Neuronal stem cell (in vitro differentiated cells): ENCODE measurements at regions not wholly inside any gene's neighbourhood (a gene's known extent, or its start where the extent isn't known, plus 50 kb on each side); places are given as distances from the start of the nearest gene placed in this dataset.

Experiments used
- DNase-seq: peaks from one replicate; pipeline ENCODE4 v3.0.0-alpha.2; 2013; ENCODE audit warnings: low spot score
- H2AFZ ChIP-seq: one replicate; pipeline ENCODE4 v1.6.1; 2013; ENCODE audit warnings: mild to moderate bottlenecking, low read length, inconsistent platforms
- H2AK5ac ChIP-seq: 2 replicates; pipeline ENCODE4 v1.6.1; 2013; ENCODE audit warnings: low read depth, mild to moderate bottlenecking, inconsistent platforms, low read length, moderate library complexity, mixed read lengths
- H2BK120ac ChIP-seq: 2 replicates; pipeline ENCODE4 v1.6.1; 2013; ENCODE audit warnings: low read depth, mild to moderate bottlenecking, inconsistent platforms, low read length, moderate library complexity, mixed read lengths
- H2BK12ac ChIP-seq: one replicate; pipeline ENCODE4 v1.6.1; 2013; ENCODE audit warnings: low read length, inconsistent platforms
- H2BK15ac ChIP-seq: 2 replicates; pipeline ENCODE4 v1.6.1; 2013; ENCODE audit warnings: mild to moderate bottlenecking, low read length, inconsistent platforms, mixed read lengths
- H2BK5ac ChIP-seq: one replicate; pipeline ENCODE4 v1.6.1; 2013; ENCODE audit warnings: inconsistent platforms, mild to moderate bottlenecking, low read length, moderate library complexity
- H3K14ac ChIP-seq: one replicate; pipeline ENCODE4 v1.6.1; 2013; ENCODE audit warnings: low read length, inconsistent platforms
- H3K18ac ChIP-seq: 2 replicates; pipeline ENCODE4 v1.6.1; 2013; ENCODE audit warnings: low read length, inconsistent platforms
- H3K23ac ChIP-seq: 2 replicates; pipeline ENCODE4 v1.6.1; 2013; ENCODE audit warnings: low read depth, mild to moderate bottlenecking, mixed read lengths, low read length, inconsistent platforms; ENCODE audit not compliant: poor library complexity
- H3K27ac ChIP-seq: replicated peaks from 3 replicates; pipeline ENCODE4 v1.5.1; 2013; ENCODE audit warnings: low read length, inconsistent platforms
- H3K27me3 ChIP-seq, 3 experiments: 2 replicates each; pipeline ENCODE4 v1.6.1; 2013; ENCODE audit warnings: low read length in 3 of 3, mild to moderate bottlenecking in 2 of 3, inconsistent platforms in 1 of 3, low read depth in 1 of 3, mixed read lengths in 1 of 3, moderate library complexity in 1 of 3; ENCODE audit not compliant: control insufficient read depth in 3 of 3, insufficient read depth in 3 of 3
- H3K36me3 ChIP-seq, 2 donors: replicated peaks in 1 of 2; 2 replicates each; pipeline ENCODE4 v1.6.1; 2013; ENCODE audit warnings: low read length in 2 of 2; ENCODE audit not compliant: control insufficient read depth in 2 of 2, insufficient read depth in 2 of 2
- H3K4ac ChIP-seq: 2 replicates; pipeline ENCODE4 v1.6.1; 2013; ENCODE audit warnings: inconsistent platforms, mild to moderate bottlenecking, low read length, moderate library complexity
- H3K4me1 ChIP-seq, 2 donors: 1 replicate in 1 of 2; 2 replicates in 1 of 2; pipeline ENCODE4 v1.6.1; 2013; ENCODE audit warnings: low read length in 2 of 2, low read depth in 1 of 2; ENCODE audit not compliant: control insufficient read depth in 2 of 2, insufficient read depth in 1 of 2
- H3K4me2 ChIP-seq: one replicate; pipeline ENCODE4 v1.6.1; 2013; ENCODE audit warnings: mild to moderate bottlenecking, low read length, inconsistent platforms; ENCODE audit not compliant: insufficient read depth, poor library complexity, severe bottlenecking
- H3K4me3 ChIP-seq, 2 donors: 2 replicates each; pipeline ENCODE4 v1.5.1; 2013; ENCODE audit warnings: low read length in 2 of 2, mild to moderate bottlenecking in 2 of 2, inconsistent platforms in 1 of 2, moderate library complexity in 1 of 2
- H3K79me1 ChIP-seq: one replicate; pipeline ENCODE4 v1.6.1; 2013; ENCODE audit warnings: low read depth, mild to moderate bottlenecking, inconsistent platforms, low read length, moderate library complexity
- H3K9ac ChIP-seq: one replicate; pipeline ENCODE4 v1.6.1; 2013; ENCODE audit warnings: mild to moderate bottlenecking, low read depth, low read length, inconsistent platforms; ENCODE audit not compliant: poor library complexity
- H3K9me3 ChIP-seq, 2 donors: replicated peaks in 1 of 2; 2 replicates each; pipeline versions ENCODE3 to v1.6.1; 2013; ENCODE audit warnings: low read length in 2 of 2, mild to moderate bottlenecking in 2 of 2, inconsistent platforms in 1 of 2, low read depth in 1 of 2, mixed read lengths in 1 of 2, moderate library complexity in 1 of 2; ENCODE audit not compliant: control insufficient read depth in 2 of 2, insufficient read depth in 1 of 2
- H4K8ac ChIP-seq: one replicate; pipeline ENCODE4 v1.6.1; 2013; ENCODE audit warnings: low read depth, mild to moderate bottlenecking, inconsistent platforms, low read length, moderate library complexity
- H4K91ac ChIP-seq: one replicate; pipeline ENCODE4 v1.6.1; 2013; ENCODE audit warnings: low read length, low read depth, mild to moderate bottlenecking, inconsistent platforms; ENCODE audit not compliant: poor library complexity
- WGBS, 2 donors: extraction: QIAGEN DNeasy Blood & Tissue Kit; methylation state at CpG; one replicate each; pipeline ENCODE4 v1.1.7; 2013; ENCODE audit warnings: missing lambda C conversion rate in 2 of 2, mixed read lengths in 1 of 2; ENCODE audit not compliant: insufficient read length in 2 of 2, insufficient replicate concordance in 1 of 2; ENCODE audit errors: extremely low coverage in 2 of 2; 5-methylcytosine and 5-hydroxymethylcytosine counted together

DNA sequence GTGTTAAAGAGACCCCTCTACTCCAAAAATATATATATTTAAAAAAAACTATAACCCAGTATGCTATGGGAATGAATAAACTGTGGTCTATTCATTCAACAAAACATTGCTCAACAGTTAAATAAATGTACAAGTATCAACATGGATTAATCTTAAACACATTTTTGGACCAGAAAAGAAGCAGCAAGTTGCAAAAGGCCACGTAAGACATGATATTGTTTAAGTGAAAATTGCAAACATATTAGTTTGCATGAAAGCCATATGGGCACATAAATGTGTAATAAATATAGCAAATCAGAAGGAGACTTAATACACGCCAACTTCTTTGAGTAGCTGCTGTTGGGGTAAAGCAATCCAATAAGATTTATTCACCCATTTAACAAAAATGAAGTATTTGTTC, 321.5 kb downstream of the FBXO15 start:
- Histone ChIP-seq H3K27me3 (no peaks in the 10 kb centered on the region), H3K14ac (no peak overlapping the region), H3K4ac (no peak overlapping the region), H4K8ac (no peak overlapping the region), H4K91ac (no peak overlapping the region), H3K9me3 (no peaks in the 10 kb centered on the region), H2AFZ (no peak overlapping the region), H3K18ac (no peak overlapping the region), H3K4me3 (no peak overlapping the region), H3K27ac (no peak overlapping the region), H3K79me1 (no peaks in the 10 kb centered on the region), H3K4me1 (no peaks in the 10 kb centered on the region), H2BK120ac (no peak overlapping the region), H2BK5ac (no peak overlapping the region), H3K9ac (no peak overlapping the region), H2AK5ac (no peak overlapping the region), H3K4me2 (no peak overlapping the region), H3K23ac (no peak overlapping the region), H3K36me3 (no peaks in the 10 kb centered on the region), H2BK12ac (no peak overlapping the region), H2BK15ac (no peak overlapping the region)
- no CpG with 5 or more reads among the region's 2 CpGs for WGBS, 2 donors
- DNase-seq: no peak

DNA sequence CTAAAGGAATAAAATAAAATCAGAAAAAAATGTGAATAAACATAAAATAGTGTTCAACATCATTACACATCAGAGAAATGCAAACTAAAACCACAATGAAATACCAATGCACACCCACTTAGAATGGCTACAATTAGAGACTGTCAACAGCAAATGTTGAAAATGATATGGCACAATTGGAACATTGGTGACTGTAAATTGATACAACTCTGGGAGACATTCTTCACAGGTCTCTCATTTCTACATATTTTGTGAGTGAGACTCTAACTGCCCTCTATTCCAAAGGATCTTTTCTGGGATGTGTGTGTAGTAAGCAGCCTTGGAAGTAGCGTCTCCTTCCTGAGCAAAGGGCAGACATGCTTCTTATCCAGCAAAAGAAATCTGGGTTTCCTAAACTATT, 323.0 kb downstream of the FBXO15 start:
- Histone ChIP-seq H3K36me3 (no peaks in the 10 kb centered on the region), H3K9me3 (no peaks in the 10 kb centered on the region), H2AFZ (no peak overlapping the region), H2BK12ac (no peak overlapping the region), H3K4ac (no peak overlapping the region), H3K9ac (no peak overlapping the region), H2BK15ac (no peak overlapping the region), H3K14ac (no peak overlapping the region), H2BK120ac (no peak overlapping the region), H3K4me1 (no peaks in the 10 kb centered on the region), H3K27ac (no peak overlapping the region), H3K4me3 (no peak overlapping the region), H2AK5ac (no peak overlapping the region), H3K4me2 (no peak overlapping the region), H3K27me3 (no peaks in the 10 kb centered on the region), H4K8ac (no peak overlapping the region), H3K79me1 (no peaks in the 10 kb centered on the region), H3K18ac (no peak overlapping the region), H2BK5ac (no peak overlapping the region), H4K91ac (no peak overlapping the region), H3K23ac (no peak overlapping the region)
- no peak for DNase-seq
- no CpG with 5 or more reads among the region's 1 CpG for WGBS, 2 donors

DNA sequence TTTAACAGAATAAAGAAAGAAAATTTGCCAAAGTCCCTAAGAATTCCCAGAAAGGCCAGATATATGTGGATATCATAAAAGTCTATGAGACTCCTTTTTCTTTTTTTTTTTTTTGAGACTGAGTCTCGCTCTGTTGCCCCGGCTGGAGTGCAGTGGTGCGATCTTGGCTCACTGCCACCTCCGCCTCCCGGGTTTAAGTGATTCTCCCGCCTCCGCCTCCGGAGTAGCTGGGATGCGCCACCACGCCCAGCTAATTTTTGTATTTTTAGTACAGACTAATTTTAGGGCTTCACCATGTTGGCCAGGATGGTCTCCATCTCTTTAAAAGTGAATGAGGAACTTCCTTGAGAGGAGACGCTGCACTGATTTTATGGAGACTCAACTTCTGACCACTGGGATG, 335.2 kb downstream of the FBXO15 start:
- Histone ChIP-seq H2BK12ac (no peak overlapping the region), H3K9me3 (no peaks in the 10 kb centered on the region), H3K4me1 (no peaks in the 10 kb centered on the region), H4K8ac (no peak overlapping the region), H3K4me3 (no peak overlapping the region), H3K9ac (no peak overlapping the region), H2AFZ (no peak overlapping the region), H2AK5ac (no peak overlapping the region), H3K14ac (no peak overlapping the region), H3K23ac (no peak overlapping the region), H3K27me3 (no peaks in the 10 kb centered on the region), H3K79me1 (no peaks in the 10 kb centered on the region), H2BK120ac (no peak overlapping the region), H4K91ac (no peak overlapping the region), H3K27ac (no peak overlapping the region), H2BK5ac (no peak overlapping the region), H3K36me3 (no peaks in the 10 kb centered on the region), H2BK15ac (no peak overlapping the region), H3K18ac (no peak overlapping the region), H3K4me2 (no peak overlapping the region), H3K4ac (no peak overlapping the region)
- DNase-seq: no peak
- WGBS, 2 donors: no CpG with 5 or more reads among the region's 11 CpGs

DNA sequence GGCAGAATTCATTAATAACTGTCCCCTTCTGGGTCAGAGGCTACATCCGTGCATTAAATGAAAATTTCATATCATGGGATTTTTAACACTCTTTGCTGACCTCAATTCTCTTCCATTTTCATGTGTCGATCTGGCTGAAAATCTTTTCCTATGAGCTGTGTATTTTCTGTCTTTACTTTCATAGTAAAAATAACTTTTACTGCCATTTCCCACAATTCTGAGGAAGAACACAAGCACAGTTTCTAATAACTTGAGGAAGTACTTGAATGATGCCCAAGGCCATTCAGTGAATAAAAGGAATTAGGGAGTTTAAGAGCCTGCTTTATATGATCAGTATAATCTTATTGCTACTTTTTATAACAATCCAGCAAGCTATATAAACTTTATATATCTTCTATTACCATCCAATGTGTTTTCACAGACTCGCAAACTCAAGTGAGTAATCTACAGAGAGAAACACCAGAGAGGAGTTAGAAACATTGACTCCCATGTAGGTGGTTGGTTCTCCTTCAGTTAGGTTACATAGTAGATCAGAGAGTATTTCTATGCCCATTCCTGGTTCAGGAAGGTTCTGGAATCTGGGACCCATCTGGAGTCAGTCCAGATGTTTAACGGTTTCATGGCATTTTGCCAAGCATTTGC, 340.0 kb downstream of the FBXO15 start:
- H4K91ac ChIP-seq: no peak overlapping the region
- no peak overlapping the region for H3K18ac ChIP-seq

More for the DNA sequence above, 340.0 kb downstream of the FBXO15 start:
- Histone ChIP-seq H3K9ac (no peak overlapping the region), H3K4me1 (no peaks in the 10 kb centered on the region), H3K9me3 (no peaks in the 10 kb centered on the region), H3K36me3 (no peaks in the 10 kb centered on the region), H3K4me3 (no peak overlapping the region), H3K27ac (no peak overlapping the region), H3K4ac (no peak overlapping the region), H3K79me1 (no peaks in the 10 kb centered on the region), H4K8ac (no peak overlapping the region), H3K23ac (no peak overlapping the region), H2BK5ac (no peak overlapping the region), H2BK120ac (no peak overlapping the region), H2AK5ac (no peak overlapping the region), H3K4me2 (no peak overlapping the region), H3K27me3 (no peaks in the 10 kb centered on the region), H2BK15ac (no peak overlapping the region), H2BK12ac (no peak overlapping the region), H2AFZ (no peak overlapping the region), H3K14ac (no peak overlapping the region)
- no peak for DNase-seq
- WGBS, 2 donors: no CpG with 5 or more reads among the region's 4 CpGs
